Type B pancreatic cell (in vitro differentiated cells): ENCODE measurements at regions not wholly inside any gene's neighbourhood (a gene's known extent, or its start where the extent isn't known, plus 50 kb on each side); places are given as distances from the start of the nearest gene placed in this dataset.
"Not testable (repeated sequence)": the region's sequence is repeated elsewhere in the genome, so short reads cannot be mapped to it uniquely, and the experiment has no call there.

Source experiments
- DNase-seq: peaks from one replicate; pipeline ENCODE4 v3.0.0; 2021; ENCODE audit warnings: mixed read lengths; ENCODE audit not compliant: unreplicated experiment; ENCODE audit errors: extremely low spot score
- H3K27ac Mint-ChIP-seq: 2 replicates; pipeline ENCODE4 v1.8.0; 2021; ENCODE audit warnings: mild to moderate bottlenecking, mixed read lengths
- H3K27me3 Mint-ChIP-seq: 2 replicates; pipeline ENCODE4 v1.8.0; 2021; ENCODE audit warnings: mixed read lengths
- H3K36me3 Mint-ChIP-seq: 2 replicates; pipeline ENCODE4 v1.8.0; 2021; ENCODE audit warnings: mixed read lengths
- H3K4me1 Mint-ChIP-seq: one replicate; pipeline ENCODE4 v1.8.0; 2021; ENCODE audit warnings: mixed read lengths; ENCODE audit not compliant: unreplicated experiment
- H3K4me3 Mint-ChIP-seq: 2 replicates; pipeline ENCODE4 v1.8.0; 2021; ENCODE audit warnings: mild to moderate bottlenecking, mixed read lengths
- H3K9me3 Mint-ChIP-seq: 2 replicates; pipeline ENCODE4 v1.8.0; 2021; ENCODE audit warnings: mixed read lengths
- TF ChIP-seq, protein P1 (sequence below): fragments of 200-600 bp; sonication (generic); conservative IDR thresholded peaks from 2 replicates; pipeline ENCODE4 v1.5.0; 2021; ENCODE audit warnings: antibody characterized with exemption, mild to moderate bottlenecking

GRCh38 chr12:75943730-75944096 is 87.9 kb downstream of the PHLDA1 start:
- Mint-ChIP-seq H3K4me1 (peaks cover 16% of the 10 kb centered on the region), H3K36me3 (no peaks in the 10 kb centered on the region), H3K27ac (peak overlapping the region; percentile 92), H3K9me3 (peaks cover 11% of the 10 kb centered on the region), H3K4me3 (no peak overlapping the region), H3K27me3 (no peaks in the 10 kb centered on the region)
- DNase-seq: no peak
- TF ChIP-seq, protein P1, sequence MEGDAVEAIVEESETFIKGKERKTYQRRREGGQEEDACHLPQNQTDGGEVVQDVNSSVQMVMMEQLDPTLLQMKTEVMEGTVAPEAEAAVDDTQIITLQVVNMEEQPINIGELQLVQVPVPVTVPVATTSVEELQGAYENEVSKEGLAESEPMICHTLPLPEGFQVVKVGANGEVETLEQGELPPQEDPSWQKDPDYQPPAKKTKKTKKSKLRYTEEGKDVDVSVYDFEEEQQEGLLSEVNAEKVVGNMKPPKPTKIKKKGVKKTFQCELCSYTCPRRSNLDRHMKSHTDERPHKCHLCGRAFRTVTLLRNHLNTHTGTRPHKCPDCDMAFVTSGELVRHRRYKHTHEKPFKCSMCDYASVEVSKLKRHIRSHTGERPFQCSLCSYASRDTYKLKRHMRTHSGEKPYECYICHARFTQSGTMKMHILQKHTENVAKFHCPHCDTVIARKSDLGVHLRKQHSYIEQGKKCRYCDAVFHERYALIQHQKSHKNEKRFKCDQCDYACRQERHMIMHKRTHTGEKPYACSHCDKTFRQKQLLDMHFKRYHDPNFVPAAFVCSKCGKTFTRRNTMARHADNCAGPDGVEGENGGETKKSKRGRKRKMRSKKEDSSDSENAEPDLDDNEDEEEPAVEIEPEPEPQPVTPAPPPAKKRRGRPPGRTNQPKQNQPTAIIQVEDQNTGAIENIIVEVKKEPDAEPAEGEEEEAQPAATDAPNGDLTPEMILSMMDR: no peak

- H3K4me1 Mint-ChIP-seq: peaks cover 12% of the 10 kb centered on the region
- not testable (repeated sequence) for H3K27me3 Mint-ChIP-seq, H3K27ac Mint-ChIP-seq, H3K36me3 Mint-ChIP-seq, DNase-seq, H3K4me3 Mint-ChIP-seq
- H3K9me3 Mint-ChIP-seq: peaks cover 11% of the 10 kb centered on the region
These were observed 89.9 kb downstream of the PHLDA1 start for GRCh38 chr12:75941661-75942060.

DNA sequence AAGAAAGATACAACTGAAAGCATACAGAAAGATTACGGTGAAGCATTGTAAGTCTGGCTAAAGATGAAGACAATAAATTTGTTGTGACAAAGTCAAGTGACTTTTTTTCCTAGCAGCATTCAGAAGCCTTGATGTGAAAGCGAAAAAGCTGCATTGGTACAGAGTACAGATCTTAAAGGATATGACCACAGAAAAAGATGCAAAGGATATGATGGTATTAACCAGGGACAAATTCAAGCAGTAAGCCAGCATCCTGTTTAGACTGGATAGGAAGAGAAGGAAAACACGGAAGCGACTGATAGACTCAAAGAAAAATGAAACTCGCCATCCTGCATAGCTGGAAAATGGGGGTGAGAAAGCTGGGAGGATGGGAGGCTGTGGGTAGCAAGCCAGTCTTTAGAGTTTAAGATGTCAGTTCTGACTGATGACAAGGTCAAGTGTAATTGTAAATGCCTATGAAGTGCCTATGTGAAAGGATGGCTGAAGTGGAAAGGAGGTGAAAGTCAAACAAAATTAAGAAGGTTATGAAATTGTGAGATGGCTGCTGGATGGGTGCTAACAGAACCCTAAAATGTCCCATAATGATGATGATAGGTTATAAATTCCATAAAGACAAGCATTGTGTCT is 92.4 kb downstream of the PHLDA1 start:
- Mint-ChIP-seq H3K9me3 (peaks cover 5% of the 10 kb centered on the region), H3K4me1 (peaks cover 10% of the 10 kb centered on the region), H3K4me3 (no peak overlapping the region), H3K27me3 (no peaks in the 10 kb centered on the region), H3K36me3 (no peaks in the 10 kb centered on the region), H3K27ac (no peak overlapping the region)
- TF ChIP-seq, protein P1: no peak
- DNase-seq: no peak

DNA sequence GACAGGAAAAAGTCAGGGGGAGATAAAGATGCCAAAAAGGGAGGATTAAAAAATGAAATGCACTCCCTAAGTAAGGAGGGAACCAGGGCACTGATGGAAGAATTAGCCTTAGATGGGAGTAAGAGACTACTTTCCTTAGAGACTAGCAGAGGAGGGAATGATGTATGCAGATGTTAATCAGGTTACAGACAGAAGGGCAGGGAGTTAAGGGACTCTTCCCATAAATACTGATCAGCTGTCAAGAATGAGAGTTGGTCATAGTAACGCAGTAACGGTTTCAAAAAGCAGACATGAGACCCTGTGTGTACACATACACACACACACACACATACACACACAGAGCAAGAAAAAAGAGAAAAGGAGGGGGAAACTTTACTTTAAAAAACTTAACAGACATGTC is 93.4 kb downstream of the PHLDA1 start:
- H3K4me3 Mint-ChIP-seq: no peak overlapping the region
- TF ChIP-seq, protein P1: no peak
- peaks cover 5% of the 10 kb centered on the region for H3K4me1 Mint-ChIP-seq
- no peaks in the 10 kb centered on the region for H3K9me3 Mint-ChIP-seq
- no peak for DNase-seq
- no peaks in the 10 kb centered on the region for H3K27me3 Mint-ChIP-seq
- no peaks in the 10 kb centered on the region for H3K36me3 Mint-ChIP-seq
- no peak overlapping the region for H3K27ac Mint-ChIP-seq

DNA sequence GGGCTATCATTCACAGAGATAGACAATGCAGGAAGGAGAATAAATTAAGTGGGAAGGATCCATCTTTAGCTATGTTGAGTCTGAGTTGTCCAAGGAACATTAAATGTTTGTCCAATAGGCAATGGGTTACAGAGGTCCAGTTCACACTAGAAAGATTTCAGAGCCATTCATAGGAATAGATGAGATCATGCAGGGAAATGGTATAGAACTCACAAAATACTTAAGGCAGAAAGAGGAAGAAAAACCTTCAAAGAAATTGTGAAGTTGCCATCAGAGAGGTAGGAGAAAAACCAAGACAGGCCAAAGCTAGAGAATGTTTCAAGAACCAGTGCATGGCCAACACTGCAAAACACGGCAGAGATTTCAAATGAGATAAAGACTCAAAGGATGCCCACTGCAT is 94.1 kb downstream of the PHLDA1 start:
- H3K4me3 Mint-ChIP-seq: no peak overlapping the region

More for the DNA sequence above, 94.1 kb downstream of the PHLDA1 start:
- Mint-ChIP-seq H3K27ac (no peak overlapping the region), H3K36me3 (no peaks in the 10 kb centered on the region), H3K9me3 (no peaks in the 10 kb centered on the region), H3K27me3 (no peaks in the 10 kb centered on the region), H3K4me1 (peaks cover 5% of the 10 kb centered on the region)
- no peak for DNase-seq
- TF ChIP-seq, protein P1: no peak
